BJ (cell line): ENCODE measurements at regions not wholly inside any gene's neighbourhood (a gene's known extent, or its start where the extent isn't known, plus 50 kb on each side); places are given as distances from the start of the nearest gene placed in this dataset.
"Not testable (repeated sequence)": the region's sequence is repeated elsewhere in the genome, so short reads cannot be mapped to it uniquely, and the experiment has no call there.

ENCODE experiments used
- CTCF ChIA-PET: fragments of 350-600 bp; formaldehyde crosslinking; extraction: SDS; loops from one replicate; lab custom pipeline; 2021; ENCODE audit warnings: antibody characterized with exemption, inconsistent platforms; lab: Yijun Ruan, JAX
- POLR2A ChIA-PET: fragments of 300-600 bp; sonication (Branson Sonifier 250); formaldehyde crosslinking; extraction: SDS; loops from one replicate; lab custom pipeline; 2021; ENCODE audit warnings: antibody characterized with exemption; lab: Charles Lee
- DNase-seq: peaks from one replicate; pipeline ENCODE4 v3.0.0-alpha.2; 2011; ENCODE audit warnings: low read depth
- H3K27me3 ChIP-seq: 2 replicates; pipeline ENCODE4 v1.6.0; 2011; ENCODE audit warnings: low read length; ENCODE audit not compliant: control insufficient read depth, insufficient read depth
- H3K36me3 ChIP-seq: 2 replicates; pipeline ENCODE4 v1.5.1; 2011; ENCODE audit warnings: low read length; ENCODE audit not compliant: control insufficient read depth, insufficient read depth
- H3K4me3 ChIP-seq: 2 replicates; pipeline ENCODE4 v1.5.1; 2011; ENCODE audit warnings: low read depth, mild to moderate bottlenecking, control low read depth, low read length

DNA sequence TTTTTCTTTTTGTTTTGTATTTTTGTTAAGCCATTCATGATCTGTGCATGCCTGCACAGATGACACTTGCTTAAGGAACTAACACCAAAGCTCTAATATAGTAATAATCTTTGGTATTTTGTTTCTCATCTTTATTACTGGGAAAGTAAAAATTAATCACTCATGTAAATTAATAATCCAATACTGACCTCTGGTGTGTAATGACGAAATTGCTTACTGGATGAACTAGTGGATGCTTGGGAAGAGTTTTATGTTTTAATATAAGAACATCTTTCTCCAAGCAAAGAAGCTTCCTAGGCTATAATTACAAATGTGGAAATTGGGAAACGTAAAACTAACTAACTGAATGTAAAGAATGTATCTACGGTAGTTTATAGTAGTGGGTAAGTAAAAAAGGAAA lies 147.9 kb downstream of the POTEC start:
- DNase-seq, H3K27me3 ChIP-seq, POLR2A ChIA-PET: not testable (repeated sequence)

DNA sequence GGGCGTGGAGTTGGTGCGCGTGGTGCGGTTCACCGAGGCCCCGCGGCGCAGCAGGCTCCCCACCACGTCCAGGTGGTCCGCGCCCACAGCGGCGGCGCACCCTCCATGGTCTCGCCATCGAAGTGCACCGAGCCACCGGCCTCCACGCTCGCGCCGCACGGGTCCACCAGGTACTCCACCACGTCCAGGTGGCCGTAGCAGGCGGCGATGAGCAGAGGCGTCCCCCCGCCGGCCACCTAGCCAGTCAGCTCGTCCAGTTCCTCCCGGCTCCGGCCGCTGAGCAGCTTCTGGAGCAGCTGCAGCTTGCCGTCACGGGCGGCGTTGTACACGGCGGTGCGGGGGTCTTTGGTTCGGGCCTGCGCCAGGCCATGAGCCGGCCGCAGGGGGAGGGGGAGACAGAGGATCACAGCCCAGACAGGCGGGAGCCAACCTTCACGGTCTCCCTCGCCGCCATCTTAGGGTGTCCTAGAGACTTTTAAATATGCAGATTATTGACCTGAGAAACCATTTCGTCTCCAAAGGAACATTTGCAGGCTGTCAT lies 149.8 kb downstream of the POTEC start:
- CTCF ChIA-PET, POLR2A ChIA-PET, H3K4me3 ChIP-seq, H3K27me3 ChIP-seq, DNase-seq, H3K36me3 ChIP-seq: not testable (repeated sequence)

More for the DNA sequence above, 147.9 kb downstream of the POTEC start:
- CTCF ChIA-PET, H3K4me3 ChIP-seq, H3K36me3 ChIP-seq: not testable (repeated sequence)

DNA sequence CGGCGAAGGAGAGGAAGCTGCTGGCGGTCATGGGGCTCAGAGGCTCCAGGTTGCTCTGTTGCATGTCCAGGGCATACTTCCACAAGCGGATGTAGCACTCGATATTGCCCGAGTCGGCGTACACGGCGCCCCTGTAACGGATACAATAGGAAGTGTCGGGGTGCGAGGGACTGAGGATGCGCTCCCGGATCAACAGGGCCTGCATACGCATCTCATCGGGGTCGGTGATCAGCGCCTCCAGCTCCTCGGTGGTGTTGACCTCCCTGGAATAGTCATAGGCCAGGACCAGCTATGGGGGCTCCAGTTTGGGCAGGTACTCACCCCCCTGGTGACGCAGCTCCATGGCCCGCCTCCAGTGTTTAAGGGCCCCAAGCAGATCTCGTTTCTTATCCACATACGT lies 150.8 kb downstream of the POTEC start:
- H3K4me3 ChIP-seq, H3K36me3 ChIP-seq, CTCF ChIA-PET, DNase-seq, H3K27me3 ChIP-seq, POLR2A ChIA-PET: not testable (repeated sequence)

DNA sequence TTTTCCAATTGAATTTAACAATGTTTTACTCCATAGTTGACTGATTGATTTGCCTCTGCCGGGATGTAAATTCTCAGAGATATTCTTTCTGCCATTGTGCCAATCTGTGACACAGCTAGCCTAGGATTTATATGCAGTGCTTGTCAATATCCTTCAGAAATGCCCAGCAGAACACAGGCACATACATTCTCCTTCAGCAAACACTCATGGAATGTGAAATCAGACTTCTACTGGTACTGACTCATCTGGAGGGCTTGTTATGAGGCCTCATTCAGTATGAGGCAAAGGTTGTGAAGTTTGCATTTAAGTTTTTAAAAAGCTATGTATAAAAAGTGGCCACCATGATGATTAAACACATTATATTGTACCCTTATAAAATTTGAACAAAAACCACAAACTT lies 158.4 kb downstream of the POTEC start:
- CTCF ChIA-PET, H3K36me3 ChIP-seq, H3K4me3 ChIP-seq, DNase-seq, H3K27me3 ChIP-seq, POLR2A ChIA-PET: not testable (repeated sequence)

DNA sequence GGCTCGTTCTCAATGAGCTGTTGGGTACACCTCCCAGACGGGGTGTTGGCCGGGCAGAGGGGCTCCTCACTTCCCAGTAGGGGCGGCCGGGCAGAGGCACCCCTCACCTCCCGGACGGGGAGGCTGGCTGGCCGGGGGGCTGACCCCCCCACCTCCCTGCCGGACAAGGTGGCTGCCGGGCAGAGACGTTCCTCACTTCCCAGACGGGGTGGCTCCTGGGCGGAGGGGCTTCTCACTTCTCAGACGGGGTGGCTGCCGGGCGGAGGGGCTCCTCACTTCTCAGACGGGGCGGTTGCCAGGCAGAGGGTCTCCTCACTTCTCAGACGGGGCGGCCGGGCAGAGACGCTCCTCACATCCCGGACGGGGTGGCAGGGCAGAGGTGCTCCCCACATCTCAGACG lies 160.7 kb downstream of the POTEC start:
- H3K4me3 ChIP-seq, H3K36me3 ChIP-seq, CTCF ChIA-PET, POLR2A ChIA-PET, H3K27me3 ChIP-seq, DNase-seq: not testable (repeated sequence)

DNA sequence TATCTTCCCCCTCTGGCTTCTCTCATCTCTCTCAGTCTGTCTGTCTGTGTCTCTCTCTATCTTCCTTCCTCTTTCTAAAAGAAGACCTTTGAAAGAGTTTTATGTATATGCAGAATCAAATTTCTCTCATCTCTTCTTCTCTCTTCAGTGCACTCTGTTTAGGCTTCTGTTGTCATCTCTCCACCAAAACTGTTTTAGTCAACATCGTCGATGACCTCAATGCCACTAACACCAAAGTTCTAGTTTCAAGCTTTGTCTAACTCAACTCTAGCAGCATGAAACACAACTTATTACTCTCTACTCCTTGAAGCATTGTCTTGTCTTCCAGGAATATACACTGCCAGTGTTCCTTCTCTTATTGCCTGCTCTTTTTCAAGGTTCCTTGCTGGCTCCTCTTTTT lies 163.9 kb downstream of the POTEC start:
- H3K4me3 ChIP-seq, DNase-seq, H3K36me3 ChIP-seq, CTCF ChIA-PET, H3K27me3 ChIP-seq, POLR2A ChIA-PET: not testable (repeated sequence)

DNA sequence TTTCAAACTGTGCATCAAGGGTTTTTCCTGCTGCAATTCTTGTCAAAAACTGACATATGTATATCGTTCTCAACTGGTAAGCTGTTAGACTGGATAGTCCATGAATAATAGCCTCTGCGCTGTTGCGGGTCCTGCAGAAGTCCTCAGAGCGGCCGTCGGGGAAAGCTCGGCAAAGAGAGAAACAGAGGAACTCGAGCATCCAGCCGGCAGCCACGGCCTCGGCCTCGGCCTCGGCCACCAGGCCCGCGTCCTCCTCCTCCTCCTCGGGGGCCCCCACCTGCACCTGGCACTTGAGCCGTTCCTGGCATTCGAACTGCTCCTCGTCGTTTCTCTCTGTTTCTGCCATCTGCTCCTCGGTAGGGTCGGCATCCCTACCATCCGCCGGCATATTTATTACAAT lies 165.0 kb downstream of the POTEC start:
- H3K27me3 ChIP-seq, H3K4me3 ChIP-seq, CTCF ChIA-PET, DNase-seq, H3K36me3 ChIP-seq, POLR2A ChIA-PET: not testable (repeated sequence)

DNA sequence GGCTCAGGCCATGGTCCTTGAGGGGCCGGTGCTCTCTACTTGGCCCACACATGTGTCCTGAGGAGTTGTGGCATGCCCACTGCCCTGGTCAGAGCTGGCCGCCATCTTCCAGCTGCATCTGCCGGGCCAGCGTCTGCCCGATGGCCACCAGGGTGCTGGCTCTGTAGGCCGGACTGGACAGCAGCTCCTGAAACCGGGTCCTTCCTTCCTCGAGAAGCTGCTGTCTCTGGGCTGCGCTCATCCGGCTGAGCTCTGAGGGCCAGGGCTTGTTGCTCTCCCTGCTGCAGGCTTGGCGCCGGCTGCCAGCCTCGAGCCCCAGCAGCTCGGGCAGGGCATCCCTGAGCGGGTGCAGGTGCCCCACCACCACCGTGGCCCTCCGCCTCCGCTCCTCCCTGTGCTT lies 182.1 kb downstream of the POTEC start:
- H3K27me3 ChIP-seq, H3K4me3 ChIP-seq, DNase-seq, CTCF ChIA-PET, H3K36me3 ChIP-seq, POLR2A ChIA-PET: not testable (repeated sequence)

DNA sequence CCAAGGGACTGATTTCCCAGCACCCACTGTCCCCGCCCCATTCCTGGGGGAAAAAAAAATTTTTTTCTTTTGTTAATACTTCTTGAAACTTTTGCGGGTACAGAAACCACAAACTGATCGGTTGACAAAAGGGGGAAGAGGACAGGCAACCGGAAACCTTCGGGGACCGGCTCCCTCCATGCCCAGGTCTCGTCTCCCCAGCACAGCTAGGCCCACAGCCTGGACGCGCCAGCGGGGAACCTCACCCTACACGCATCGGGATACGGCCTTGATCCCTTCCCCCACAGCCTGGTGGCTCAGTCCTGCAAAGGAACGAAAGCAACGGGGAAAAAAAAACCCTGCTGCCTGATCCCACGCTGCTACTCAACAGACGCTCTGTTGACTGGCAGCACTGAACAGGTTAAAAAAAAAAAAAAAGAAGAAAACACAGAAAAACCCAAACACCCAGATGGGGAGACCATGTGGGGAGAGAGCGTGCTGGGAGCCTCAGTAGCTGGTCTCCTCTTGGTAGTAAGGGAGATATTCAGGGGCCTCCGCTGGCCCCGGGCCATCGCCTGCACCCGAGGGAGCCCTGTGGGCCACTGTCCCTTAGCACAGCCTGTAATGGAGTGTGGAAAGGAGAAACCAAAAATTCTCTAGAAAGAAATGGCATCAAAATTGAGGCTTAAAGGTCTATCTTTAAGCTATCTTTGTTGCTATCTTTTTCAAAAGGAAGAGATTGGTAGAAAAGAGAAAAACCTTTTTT lies 185.7 kb downstream of the POTEC start:
- CTCF ChIA-PET, H3K27me3 ChIP-seq, H3K4me3 ChIP-seq, H3K36me3 ChIP-seq, DNase-seq, POLR2A ChIA-PET: not testable (repeated sequence)

DNA sequence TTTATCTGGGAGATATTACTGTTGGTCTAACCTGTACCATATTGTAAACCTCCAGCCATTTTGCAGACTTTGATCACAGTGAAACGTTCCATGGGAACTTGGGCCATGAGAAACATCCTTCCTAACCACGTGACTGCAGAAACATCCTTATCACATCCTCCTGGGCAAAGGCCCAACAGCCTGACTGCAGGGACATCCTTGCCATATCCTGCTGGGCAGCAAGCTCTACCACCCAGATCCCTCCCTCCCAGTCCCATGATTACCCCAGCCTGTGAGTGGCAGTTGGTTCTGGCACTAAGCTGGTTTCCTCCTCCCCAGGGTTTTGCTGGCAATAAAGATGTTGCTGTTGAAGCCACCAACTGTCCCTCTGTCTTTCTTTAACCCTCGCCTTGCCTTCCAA lies 201.2 kb downstream of the POTEC start:
- CTCF ChIA-PET, DNase-seq, POLR2A ChIA-PET, H3K27me3 ChIP-seq, H3K36me3 ChIP-seq, H3K4me3 ChIP-seq: not testable (repeated sequence)

DNA sequence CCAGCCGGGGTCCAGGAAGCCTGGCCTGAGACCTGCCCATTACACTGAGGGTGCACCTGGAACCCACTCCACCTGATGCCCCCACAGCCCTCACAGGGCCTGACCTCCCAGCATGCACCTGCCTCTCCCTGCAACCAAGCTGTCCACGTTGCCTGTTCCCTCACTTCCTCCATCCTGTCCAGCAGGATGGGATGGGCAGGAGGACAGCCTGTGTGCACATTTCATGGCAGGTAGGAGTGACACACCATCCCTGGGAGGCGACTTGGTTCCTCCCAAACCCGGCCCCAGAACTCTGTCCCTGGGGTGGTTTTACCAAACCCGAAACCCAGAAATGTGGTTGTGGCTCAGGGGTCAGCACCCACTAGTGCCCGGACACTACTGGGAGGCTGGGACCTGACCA lies 203.8 kb upstream of the ZNF519 start:
- H3K27me3 ChIP-seq, H3K4me3 ChIP-seq, CTCF ChIA-PET, POLR2A ChIA-PET, H3K36me3 ChIP-seq, DNase-seq: not testable (repeated sequence)

DNA sequence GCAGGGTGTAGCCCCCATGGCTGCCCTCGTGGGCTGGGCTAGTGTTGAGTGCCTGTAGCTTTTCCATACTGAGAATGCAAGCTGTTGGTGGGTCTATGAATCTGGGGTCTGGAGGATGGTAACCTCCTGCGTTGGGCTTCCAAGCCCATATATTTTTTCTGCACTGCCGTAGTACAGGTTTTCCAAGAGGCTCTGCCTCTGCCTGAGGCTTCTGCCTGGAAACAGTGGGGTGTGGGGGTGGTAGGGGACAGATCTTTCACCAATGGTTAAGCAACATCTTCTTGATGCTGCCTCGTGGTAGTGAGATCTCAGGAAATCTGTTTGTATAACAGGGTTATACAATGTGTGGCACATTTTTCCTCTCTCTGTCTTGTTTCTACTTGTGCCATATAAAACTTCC lies 189.0 kb upstream of the ZNF519 start:
- POLR2A ChIA-PET, H3K27me3 ChIP-seq, DNase-seq, CTCF ChIA-PET, H3K4me3 ChIP-seq, H3K36me3 ChIP-seq: not testable (repeated sequence)

DNA sequence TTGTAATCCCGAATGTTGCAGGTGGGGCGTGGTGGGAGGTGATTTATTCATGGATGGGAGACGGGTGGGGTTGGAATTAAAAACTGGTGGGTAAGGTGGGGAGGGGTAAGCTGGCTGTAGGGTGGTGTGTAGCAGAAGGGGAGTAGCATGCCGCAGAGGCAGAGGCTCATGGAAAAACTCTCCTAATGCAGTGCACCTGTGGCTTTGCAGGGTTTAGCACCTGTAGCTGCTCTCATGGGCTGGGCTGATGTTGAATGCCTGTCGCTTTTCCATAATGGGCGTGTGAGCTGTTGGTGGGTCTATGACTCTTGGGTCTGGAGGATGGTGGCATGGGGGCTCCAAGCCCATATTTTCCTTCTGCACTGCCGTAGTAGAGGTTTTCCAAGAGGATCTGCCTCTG lies 169.0 kb upstream of the ZNF519 start:
- H3K36me3 ChIP-seq, CTCF ChIA-PET, DNase-seq, H3K4me3 ChIP-seq, H3K27me3 ChIP-seq, POLR2A ChIA-PET: not testable (repeated sequence)
